Gastrocnemius medialis (tissue), 4 donors: ENCODE measurements at regions not wholly inside any gene's neighbourhood (a gene's known extent, or its start where the extent isn't known, plus 50 kb on each side); places are given as distances from the start of the nearest gene placed in this dataset.

ENCODE experiments used
- POLR2A ChIP-seq, 2 donors: fragments of 450-650 bp; IDR thresholded peaks; one replicate each; pipeline ENCODE4 v1.6.1; 2017; ENCODE audit warnings: antibody characterized with exemption in 2 of 2, mild to moderate bottlenecking in 2 of 2, moderate library complexity in 2 of 2
- TF ChIP-seq, protein P1 (sequence below), 5 experiments: fragments of 450-650 bp in 3 of 5; fragments of 200-600 bp in 2 of 5; sonication (generic) in 2 of 5; IDR thresholded peaks in 4 of 5; conservative IDR thresholded peaks in 1 of 5; 1 replicate in 4 of 5; 2 replicates in 1 of 5; pipeline ENCODE4 v1.5.1; 2016 to 2019; ENCODE audit warnings: antibody characterized with exemption in 5 of 5, mild to moderate bottlenecking in 3 of 5, moderate library complexity in 3 of 5

- TF ChIP-seq POLR2A (IDR thresholded peaks at IDR 0.05) = no peak
- TF ChIP-seq, protein P1, sequence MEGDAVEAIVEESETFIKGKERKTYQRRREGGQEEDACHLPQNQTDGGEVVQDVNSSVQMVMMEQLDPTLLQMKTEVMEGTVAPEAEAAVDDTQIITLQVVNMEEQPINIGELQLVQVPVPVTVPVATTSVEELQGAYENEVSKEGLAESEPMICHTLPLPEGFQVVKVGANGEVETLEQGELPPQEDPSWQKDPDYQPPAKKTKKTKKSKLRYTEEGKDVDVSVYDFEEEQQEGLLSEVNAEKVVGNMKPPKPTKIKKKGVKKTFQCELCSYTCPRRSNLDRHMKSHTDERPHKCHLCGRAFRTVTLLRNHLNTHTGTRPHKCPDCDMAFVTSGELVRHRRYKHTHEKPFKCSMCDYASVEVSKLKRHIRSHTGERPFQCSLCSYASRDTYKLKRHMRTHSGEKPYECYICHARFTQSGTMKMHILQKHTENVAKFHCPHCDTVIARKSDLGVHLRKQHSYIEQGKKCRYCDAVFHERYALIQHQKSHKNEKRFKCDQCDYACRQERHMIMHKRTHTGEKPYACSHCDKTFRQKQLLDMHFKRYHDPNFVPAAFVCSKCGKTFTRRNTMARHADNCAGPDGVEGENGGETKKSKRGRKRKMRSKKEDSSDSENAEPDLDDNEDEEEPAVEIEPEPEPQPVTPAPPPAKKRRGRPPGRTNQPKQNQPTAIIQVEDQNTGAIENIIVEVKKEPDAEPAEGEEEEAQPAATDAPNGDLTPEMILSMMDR (IDR thresholded peaks at IDR 0.05 in 4 of 5, conservative IDR thresholded peaks at IDR 0.05 in 1 of 5) = no peak
Measured at GRCh38 chr4:115906428-115906827, 793.0 kb upstream of the NDST4 start.
